Neural cell (in vitro differentiated cells): ENCODE measurements at regions not wholly inside any gene's neighbourhood (a gene's known extent, or its start where the extent isn't known, plus 50 kb on each side); places are given as distances from the start of the nearest gene placed in this dataset.

Experiments
- H2AFZ ChIP-seq: fragments of 200-600, 300-800 bp; sonication (generic), shearing (Covaris generic); 2 replicates; pipeline ENCODE4 v1.6.0; 2014; ENCODE audit warnings: low read depth, mild to moderate bottlenecking, antibody characterized with exemption, low read length, moderate library complexity
- H3F3A ChIP-seq: fragments of 200-600 bp; shearing (Covaris generic); 2 replicates; pipeline ENCODE4 v1.6.1; 2016; ENCODE audit warnings: mild to moderate bottlenecking, moderate library complexity, mixed read lengths, antibody characterized with exemption, low read length; ENCODE audit not compliant: insufficient read depth, poor library complexity, severe bottlenecking
- H3K27ac ChIP-seq: fragments of 200-600, 300-800 bp; sonication (generic), shearing (Covaris generic); 2 replicates; pipeline ENCODE4 v1.5.1; 2014; ENCODE audit warnings: mild to moderate bottlenecking, low read length, moderate library complexity
- H3K27me3 ChIP-seq: fragments of 300-800, 200-600 bp; sonication (generic), shearing (Covaris generic); 2 replicates; pipeline ENCODE4 v1.6.0; 2014; ENCODE audit warnings: mild to moderate bottlenecking, low read depth, low read length, moderate library complexity; ENCODE audit not compliant: insufficient read depth
- H3K36me3 ChIP-seq: fragments of 300-800, 200-600 bp; sonication (generic), shearing (Covaris generic); 2 replicates; pipeline ENCODE4 v1.5.1; 2014; ENCODE audit warnings: mild to moderate bottlenecking, antibody characterized with exemption, low read length, moderate library complexity; ENCODE audit not compliant: insufficient read depth
- H3K4me2 ChIP-seq: fragments of 300-800, 200-600 bp; sonication (generic), shearing (Covaris generic); 2 replicates; pipeline ENCODE4 v1.6.0; 2014; ENCODE audit warnings: mild to moderate bottlenecking, low read length
- H3K4me3 ChIP-seq: fragments of 300-800, 200-600 bp; sonication (generic), shearing (Covaris generic); 2 replicates; pipeline ENCODE4 v1.5.1; 2014; ENCODE audit warnings: mild to moderate bottlenecking, low read length, moderate library complexity
- H3K79me2 ChIP-seq: fragments of 200-600 bp; shearing (Covaris generic); replicated peaks from 2 replicates; pipeline ENCODE4 v1.6.0; 2014; ENCODE audit warnings: mild to moderate bottlenecking, low read length, moderate library complexity; ENCODE audit not compliant: insufficient read depth
- H3K9ac ChIP-seq: fragments of 300-800, 200-600 bp; sonication (generic), shearing (Covaris generic); 2 replicates; pipeline ENCODE4 v1.6.1; 2016; ENCODE audit warnings: mild to moderate bottlenecking, low read length, mixed read lengths
- H3K9me2 ChIP-seq: fragments of 200-600 bp; shearing (Covaris generic); 2 replicates; pipeline ENCODE4 v1.6.1; 2016; ENCODE audit warnings: mild to moderate bottlenecking, low read length, mixed read lengths; ENCODE audit not compliant: insufficient read depth
- H3K9me3 ChIP-seq: fragments of 200-600, 300-800 bp; sonication (generic), shearing (Covaris generic); 2 replicates; pipeline ENCODE4 v1.6.1; 2016; ENCODE audit warnings: mild to moderate bottlenecking, mixed run types, low read length, moderate library complexity, mixed read lengths
- H4K20me1 ChIP-seq: fragments of 200-600 bp; shearing (Covaris generic); 2 replicates; pipeline ENCODE4 v1.6.1; 2016; ENCODE audit warnings: mild to moderate bottlenecking, mixed run types; ENCODE audit not compliant: insufficient read depth
- CTCF ChIP-seq: fragments of 450-650 bp; IDR thresholded peaks from 2 replicates; pipeline ENCODE4 v1.5.1; 2014; ENCODE audit warnings: antibody characterized with exemption, mild to moderate bottlenecking, moderate library complexity; ENCODE audit not compliant: poor library complexity, severe bottlenecking
- EP300 ChIP-seq: fragments of 450-650 bp; conservative IDR thresholded peaks from 2 replicates; pipeline ENCODE4 v1.6.1; 2014; ENCODE audit warnings: antibody characterized with exemption, mild to moderate bottlenecking, moderate library complexity; ENCODE audit not compliant: poor library complexity, severe bottlenecking
- EZH2 ChIP-seq: fragments of 200-600, 300-800 bp; shearing (Covaris generic), sonication (generic); IDR thresholded peaks from 2 replicates; pipeline ENCODE4 v1.6.1; 2014; ENCODE audit warnings: antibody characterized with exemption, low read length, borderline replicate concordance, mild to moderate bottlenecking; ENCODE audit not compliant: insufficient read depth, poor library complexity, severe bottlenecking
- MXI1 ChIP-seq: fragments of 450-650 bp; conservative IDR thresholded peaks from 2 replicates; pipeline ENCODE4 v1.6.1; 2014; ENCODE audit warnings: antibody characterized with exemption, mild to moderate bottlenecking; ENCODE audit not compliant: poor library complexity, severe bottlenecking
- POLR2AphosphoS5 ChIP-seq: IDR thresholded peaks from 2 replicates; pipeline ENCODE4 v1.6.1; 2012
- RAD21 ChIP-seq: fragments of 450-650 bp; conservative IDR thresholded peaks from 2 replicates; pipeline ENCODE4 v1.6.1; 2014; ENCODE audit warnings: antibody characterized with exemption, mild to moderate bottlenecking, moderate library complexity
- REST ChIP-seq: IDR thresholded peaks from 2 replicates; pipeline ENCODE4 v1.6.1; 2012; ENCODE audit warnings: borderline replicate concordance
- SMC3 ChIP-seq: fragments of 450-650 bp; conservative IDR thresholded peaks from 2 replicates; pipeline ENCODE4 v1.6.1; 2014; ENCODE audit warnings: antibody characterized with exemption, mild to moderate bottlenecking, moderate library complexity; ENCODE audit not compliant: poor library complexity
- TAF1 ChIP-seq: IDR thresholded peaks from 2 replicates; pipeline ENCODE4 v1.6.1; 2012; ENCODE audit warnings: low read depth

GRCh38 chr3:40938591-40938990 lies 260.7 kb upstream of the CTNNB1 start:
- Histone ChIP-seq H3K4me2 (no peak overlapping the region), H4K20me1 (no peaks in the 10 kb centered on the region)

GRCh38 chr3:40939030-40939740 lies 260.1 kb upstream of the CTNNB1 start:
- no peaks in the 10 kb centered on the region for H3K79me2 ChIP-seq
- no peak overlapping the region for H2AFZ ChIP-seq
- H3K9ac ChIP-seq, result no peak overlapping the region
- no peaks in the 10 kb centered on the region for H3K9me3 ChIP-seq
- no peak overlapping the region for H3K4me3 ChIP-seq
- H3K4me2 ChIP-seq, result no peak overlapping the region
- no peaks in the 10 kb centered on the region for H4K20me1 ChIP-seq
- no peaks in the 10 kb centered on the region for H3K27me3 ChIP-seq
- no peak overlapping the region for H3K27ac ChIP-seq
- no peaks in the 10 kb centered on the region for H3K36me3 ChIP-seq
- H3K9me2 ChIP-seq, result no peaks in the 10 kb centered on the region
- no peaks in the 10 kb centered on the region for H3F3A ChIP-seq
- no peak for TF ChIP-seq CTCF
- TF ChIP-seq REST, result no peak
- TF ChIP-seq SMC3, result no peak
- TF ChIP-seq MXI1, result no peak
- TF ChIP-seq POLR2AphosphoS5, result no peak
- no peak for TF ChIP-seq TAF1

More at GRCh38 chr3:40938591-40938990, 260.7 kb upstream of the CTNNB1 start:
- Histone ChIP-seq H3K36me3 (no peaks in the 10 kb centered on the region), H3K9me3 (no peaks in the 10 kb centered on the region), H2AFZ (no peak overlapping the region), H3K4me3 (no peak overlapping the region), H3K9me2 (no peaks in the 10 kb centered on the region), H3F3A (no peaks in the 10 kb centered on the region), H3K27me3 (no peaks in the 10 kb centered on the region), H3K27ac (no peak overlapping the region), H3K9ac (no peak overlapping the region), H3K79me2 (no peaks in the 10 kb centered on the region)
- TF ChIP-seq MXI1 (no peak), CTCF (no peak), POLR2AphosphoS5 (no peak), TAF1 (no peak), REST (no peak), RAD21 (no peak), SMC3 (no peak), EZH2 (no peak), EP300 (no peak)
